Urothelium cell line (cell line): ENCODE measurements at regions not wholly inside any gene's neighbourhood (a gene's known extent, or its start where the extent isn't known, plus 50 kb on each side); places are given as distances from the start of the nearest gene placed in this dataset.

Source experiments
- DNase-seq: peaks from one replicate; pipeline ENCODE4 v3.0.0; 2011; ENCODE audit warnings: low spot score, mixed read lengths
- FAIRE-seq: peaks from 2 replicates; lab custom pipeline; 2011; peaks lifted over from hg19 to GRCh38; lab: Jason Lieb, UNC

GRCh38 chr7:156236181-156236889, 404.2 kb upstream of the RNF32 start:
- no peak for FAIRE-seq
- DNase-seq: no peak

- FAIRE-seq: no peak
Measured at GRCh38 chr7:156234666-156235494, 405.7 kb upstream of the RNF32 start.

GRCh38 chr7:156234192-156234591, 406.4 kb upstream of the RNF32 start:
- DNase-seq: no peak
- FAIRE-seq: no peak

More at GRCh38 chr7:156234666-156235494, 405.7 kb upstream of the RNF32 start:
- DNase-seq: no peak

- DNase-seq (no peak), FAIRE-seq (no peak)
Measured at GRCh38 chr7:156232931-156233705, 407.5 kb upstream of the RNF32 start.

- FAIRE-seq: no peak
Measured at GRCh38 chr7:156230576-156230975, 410.0 kb upstream of the RNF32 start.

GRCh38 chr7:156224833-156225225, 412.6 kb upstream of the SHH start:
- DNase-seq (no peak), FAIRE-seq (no peak)

More at GRCh38 chr7:156230576-156230975, 410.0 kb upstream of the RNF32 start:
- DNase-seq: no peak

GRCh38 chr7:156223935-156224832, 411.9 kb upstream of the SHH start:
- DNase-seq: no peak
- no peak for FAIRE-seq

GRCh38 chr7:156222611-156223010, 410.3 kb upstream of the SHH start:
- DNase-seq (no peak), FAIRE-seq (no peak)

- FAIRE-seq: no peak
Measured at GRCh38 chr7:156222151-156222550, 409.9 kb upstream of the SHH start.

GRCh38 chr7:156220701-156221100, 408.4 kb upstream of the SHH start:
- no peak for FAIRE-seq
- DNase-seq: no peak

More at GRCh38 chr7:156222151-156222550, 409.9 kb upstream of the SHH start:
- DNase-seq: no peak

GRCh38 chr7:156220078-156220605, 407.9 kb upstream of the SHH start:
- FAIRE-seq: no peak
- no peak for DNase-seq

- FAIRE-seq (no peak), DNase-seq (no peak)
Measured at GRCh38 chr7:156219307-156220077, 407.2 kb upstream of the SHH start.

- FAIRE-seq (no peak), DNase-seq (no peak)
Measured at GRCh38 chr7:156218544-156219306, 406.5 kb upstream of the SHH start.

- DNase-seq (no peak), FAIRE-seq (no peak)
Measured at GRCh38 chr7:156217803-156218202, 405.5 kb upstream of the SHH start.

GRCh38 chr7:156209087-156209486, 396.8 kb upstream of the SHH start:
- FAIRE-seq: no peak

GRCh38 chr7:156207306-156207705, 395.0 kb upstream of the SHH start:
- no peak for DNase-seq
- no peak for FAIRE-seq

More at GRCh38 chr7:156209087-156209486, 396.8 kb upstream of the SHH start:
- DNase-seq: no peak

- no peak for DNase-seq
- no peak for FAIRE-seq
Measured at GRCh38 chr7:156206174-156206573, 393.9 kb upstream of the SHH start.

- DNase-seq (no peak), FAIRE-seq (no peak)
Measured at GRCh38 chr7:156204820-156205219, 392.6 kb upstream of the SHH start.
